Neuron (in vitro differentiated cells): ENCODE measurements at regions not wholly inside any gene's neighbourhood (a gene's known extent, or its start where the extent isn't known, plus 50 kb on each side); places are given as distances from the start of the nearest gene placed in this dataset.

Experiments used
- H2AFZ ChIP-seq: one replicate; pipeline ENCODE4 v1.6.1; 2013; ENCODE audit warnings: low read depth, mild to moderate bottlenecking, inconsistent platforms, low read length, moderate library complexity
- H3K27me3 ChIP-seq: one replicate; pipeline ENCODE4 v1.6.1; 2013; ENCODE audit warnings: low read length; ENCODE audit not compliant: insufficient read depth
- H3K36me3 ChIP-seq: one replicate; pipeline ENCODE4 v1.6.1; 2013; ENCODE audit warnings: low read length; ENCODE audit not compliant: insufficient read depth
- H3K4me1 ChIP-seq: one replicate; pipeline ENCODE4 v1.6.1; 2013; ENCODE audit warnings: low read length; ENCODE audit not compliant: insufficient read depth
- H3K4me3 ChIP-seq: 2 replicates; pipeline ENCODE4 v1.5.1; 2013; ENCODE audit warnings: mild to moderate bottlenecking, low read length, moderate library complexity
- H3K9me3 ChIP-seq: one replicate; pipeline ENCODE4 v1.6.1; 2013; ENCODE audit warnings: low read length

GRCh38 chr2:234245945-234246344 lies 195.4 kb downstream of the SPP2 start:
- no peak overlapping the region for H2AFZ ChIP-seq
- no peak overlapping the region for H3K4me3 ChIP-seq
- H3K4me1 ChIP-seq, result peaks cover 12% of the 10 kb centered on the region
- no peaks in the 10 kb centered on the region for H3K9me3 ChIP-seq
- no peaks in the 10 kb centered on the region for H3K36me3 ChIP-seq
- no peaks in the 10 kb centered on the region for H3K27me3 ChIP-seq

GRCh38 chr2:234243871-234244565 lies 193.5 kb downstream of the SPP2 start:
- Histone ChIP-seq H3K27me3 (no peaks in the 10 kb centered on the region), H3K4me1 (peaks cover 3% of the 10 kb centered on the region), H2AFZ (no peak overlapping the region), H3K9me3 (no peaks in the 10 kb centered on the region), H3K36me3 (no peaks in the 10 kb centered on the region), H3K4me3 (no peak overlapping the region)

- Histone ChIP-seq H3K9me3 (no peaks in the 10 kb centered on the region), H3K4me3 (no peak overlapping the region), H3K4me1 (peaks cover 3% of the 10 kb centered on the region), H3K36me3 (no peaks in the 10 kb centered on the region), H3K27me3 (no peaks in the 10 kb centered on the region), H2AFZ (no peak overlapping the region)
Observed at GRCh38 chr2:234242459-234242836, 191.9 kb downstream of the SPP2 start.

- no peaks in the 10 kb centered on the region for H3K27me3 ChIP-seq
- no peaks in the 10 kb centered on the region for H3K36me3 ChIP-seq
- peaks cover 3% of the 10 kb centered on the region for H3K4me1 ChIP-seq
- no peak overlapping the region for H3K4me3 ChIP-seq
- H3K9me3 ChIP-seq, result no peaks in the 10 kb centered on the region
- no peak overlapping the region for H2AFZ ChIP-seq
Observed at GRCh38 chr2:234241656-234242458, 191.4 kb downstream of the SPP2 start.

- Histone ChIP-seq H3K4me3 (no peak overlapping the region), H3K9me3 (no peaks in the 10 kb centered on the region), H3K27me3 (no peaks in the 10 kb centered on the region), H2AFZ (no peak overlapping the region), H3K36me3 (no peaks in the 10 kb centered on the region), H3K4me1 (peaks cover 3% of the 10 kb centered on the region)
Observed at GRCh38 chr2:234240917-234241316, 190.4 kb downstream of the SPP2 start.

- H3K4me3 ChIP-seq, result no peak overlapping the region
- H3K27me3 ChIP-seq, result no peaks in the 10 kb centered on the region
- no peaks in the 10 kb centered on the region for H3K36me3 ChIP-seq
- H3K4me1 ChIP-seq, result no peaks in the 10 kb centered on the region
- H3K9me3 ChIP-seq, result no peaks in the 10 kb centered on the region
- no peak overlapping the region for H2AFZ ChIP-seq
Observed at GRCh38 chr2:234235191-234235590, 184.7 kb downstream of the SPP2 start.

- no peaks in the 10 kb centered on the region for H3K9me3 ChIP-seq
- no peak overlapping the region for H3K4me3 ChIP-seq
- no peaks in the 10 kb centered on the region for H3K4me1 ChIP-seq
- no peaks in the 10 kb centered on the region for H3K36me3 ChIP-seq
- H2AFZ ChIP-seq, result no peak overlapping the region
- no peaks in the 10 kb centered on the region for H3K27me3 ChIP-seq
Observed at GRCh38 chr2:234231460-234231859, 181.0 kb downstream of the SPP2 start.

- Histone ChIP-seq H3K27me3 (no peaks in the 10 kb centered on the region), H3K9me3 (no peaks in the 10 kb centered on the region), H3K4me3 (no peak overlapping the region), H3K4me1 (no peaks in the 10 kb centered on the region), H2AFZ (no peak overlapping the region), H3K36me3 (no peaks in the 10 kb centered on the region)
Observed at GRCh38 chr2:234219046-234219310, 168.5 kb downstream of the SPP2 start.

GRCh38 chr2:234218266-234219045 lies 168.0 kb downstream of the SPP2 start:
- Histone ChIP-seq H3K4me3 (no peak overlapping the region), H2AFZ (no peak overlapping the region), H3K4me1 (no peaks in the 10 kb centered on the region), H3K36me3 (no peaks in the 10 kb centered on the region), H3K27me3 (no peaks in the 10 kb centered on the region), H3K9me3 (no peaks in the 10 kb centered on the region)

GRCh38 chr2:234212534-234212933 lies 162.0 kb downstream of the SPP2 start:
- H3K9me3 ChIP-seq, result no peaks in the 10 kb centered on the region
- H3K27me3 ChIP-seq, result no peaks in the 10 kb centered on the region
- H2AFZ ChIP-seq, result no peak overlapping the region
- no peaks in the 10 kb centered on the region for H3K36me3 ChIP-seq
- no peak overlapping the region for H3K4me3 ChIP-seq
- no peaks in the 10 kb centered on the region for H3K4me1 ChIP-seq

GRCh38 chr2:234211797-234212196 lies 161.3 kb downstream of the SPP2 start:
- H3K9me3 ChIP-seq, result no peaks in the 10 kb centered on the region
- no peak overlapping the region for H3K4me3 ChIP-seq
- no peaks in the 10 kb centered on the region for H3K4me1 ChIP-seq
- no peaks in the 10 kb centered on the region for H3K27me3 ChIP-seq
- H2AFZ ChIP-seq, result no peak overlapping the region
- H3K36me3 ChIP-seq, result no peaks in the 10 kb centered on the region

GRCh38 chr2:234206738-234207137 lies 156.2 kb downstream of the SPP2 start:
- H3K36me3 ChIP-seq, result no peaks in the 10 kb centered on the region
- no peak overlapping the region for H2AFZ ChIP-seq
- no peaks in the 10 kb centered on the region for H3K9me3 ChIP-seq
- no peak overlapping the region for H3K4me3 ChIP-seq
- H3K27me3 ChIP-seq, result no peaks in the 10 kb centered on the region
- H3K4me1 ChIP-seq, result no peaks in the 10 kb centered on the region

GRCh38 chr2:234204480-234204879 lies 154.0 kb downstream of the SPP2 start:
- Histone ChIP-seq H3K27me3 (no peaks in the 10 kb centered on the region), H3K36me3 (no peaks in the 10 kb centered on the region), H3K4me1 (no peaks in the 10 kb centered on the region), H3K9me3 (no peaks in the 10 kb centered on the region), H3K4me3 (no peak overlapping the region), H2AFZ (no peak overlapping the region)
